ENCODE measurements at regions not wholly inside any gene's neighbourhood (a gene's known extent, or its start where the extent isn't known, plus 50 kb on each side); places are given as distances from the start of the nearest gene placed in this dataset.

GRCh38 chr1:219993554-219994433 is 52.5 kb downstream of the EPRS1 start:
- no peak overlapping the region for H2AFZ ChIP-seq (ENCODE audit: low read length)
- H3K27ac ChIP-seq (ENCODE audit: low read depth, low read length, poor library complexity, severe bottlenecking) = no peak overlapping the region
- H3K9me2 ChIP-seq (ENCODE audit: insufficient read depth, low read length) = no peaks in the 10 kb centered on the region
- intact Hi-C loops (cut with micrococcal nuclease; ENCODE audit: unreplicated experiment) = loop anchor here (5.0 kb wide), 2 partner anchors 94 to 114 kb away; partner anchors contain the start of gene BPNT1
- no peaks in the 10 kb centered on the region for H3K4me1 ChIP-seq (ENCODE audit: insufficient read depth, low read length, poor library complexity, severe bottlenecking)
- peaks cover 91% of the 10 kb centered on the region for H3K36me3 ChIP-seq (ENCODE audit: insufficient read depth, low read length)
- H3K9me3 ChIP-seq (ENCODE audit: low read length) = no peaks in the 10 kb centered on the region
- no TSS peak for BruUV-seq (replicated peaks)
- no peaks in the 10 kb centered on the region for H4K20me1 ChIP-seq (ENCODE audit: insufficient read depth, low read length)
- CTCF ChIA-PET (ENCODE audit: unreplicated experiment) = no interaction called here
- TF ChIP-seq CTCF (conservative IDR thresholded peaks at IDR 0.05; ENCODE audit: low read length) (no peak), EZH2phosphoT487 (IDR thresholded peaks at IDR 0.05; ENCODE audit: borderline replicate concordance, low read depth, low read length) (no peak)
- POLR2A ChIA-PET = interaction anchor here (0.7 kb wide), 2 partner anchors 14 to 78 kb away, joined by 3 read pairs; no protein-coding TSS in a partner anchor
- no peaks in the 10 kb centered on the region for H3K79me2 ChIP-seq (ENCODE audit: insufficient read depth, low read depth, low read length)
- no peak for DNase-seq (ENCODE audit: low spot score)
- no peak overlapping the region for H3K4me2 ChIP-seq (ENCODE audit: low read length)
- H3K4me3 ChIP-seq (ENCODE audit: low read depth, low read length, poor library complexity, severe bottlenecking) = no peak overlapping the region

DNA sequence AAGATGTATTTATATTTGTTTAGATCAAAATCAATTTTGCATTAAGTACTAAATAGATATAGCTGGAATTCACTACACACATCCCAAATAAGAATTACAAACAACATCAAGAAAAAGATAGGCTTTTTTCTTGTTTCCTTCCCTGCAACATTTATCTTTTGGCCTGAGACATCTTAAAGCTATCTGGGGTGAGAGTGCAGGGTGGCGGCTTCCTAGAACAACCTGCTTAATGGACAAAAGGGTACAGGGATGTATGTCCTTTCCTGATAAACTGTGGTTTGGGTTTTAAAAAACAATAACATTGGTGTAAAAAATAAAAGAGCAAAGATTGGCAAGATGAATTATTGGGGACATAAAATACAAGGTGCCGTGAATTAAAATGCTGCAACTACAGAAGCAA is 54.4 kb downstream of the EPRS1 start:
- Histone ChIP-seq H2AFZ (ENCODE audit: low read length) (no peak overlapping the region), H3K36me3 (ENCODE audit: insufficient read depth, low read length) (peaks cover 91% of the 10 kb centered on the region), H4K20me1 (ENCODE audit: insufficient read depth, low read length) (no peaks in the 10 kb centered on the region), H3K9me3 (ENCODE audit: low read length) (no peaks in the 10 kb centered on the region), H3K4me3 (ENCODE audit: low read depth, low read length, poor library complexity, severe bottlenecking) (no peak overlapping the region), H3K4me1 (ENCODE audit: insufficient read depth, low read length, poor library complexity, severe bottlenecking) (no peaks in the 10 kb centered on the region), H3K79me2 (ENCODE audit: insufficient read depth, low read depth, low read length) (no peaks in the 10 kb centered on the region), H3K9me2 (ENCODE audit: insufficient read depth, low read length) (no peaks in the 10 kb centered on the region), H3K4me2 (ENCODE audit: low read length) (no peak overlapping the region), H3K27ac (ENCODE audit: low read depth, low read length, poor library complexity, severe bottlenecking) (no peak overlapping the region)
- TF ChIP-seq CTCF (conservative IDR thresholded peaks at IDR 0.05; ENCODE audit: low read length) (no peak), EZH2phosphoT487 (IDR thresholded peaks at IDR 0.05; ENCODE audit: borderline replicate concordance, low read depth, low read length) (no peak)
- no TSS peak for BruUV-seq (replicated peaks)
- CTCF ChIA-PET (ENCODE audit: unreplicated experiment) = no interaction called here
- POLR2A ChIA-PET = no interaction called here
- intact Hi-C loops (cut with micrococcal nuclease; ENCODE audit: unreplicated experiment) = loop anchor here (5.0 kb wide), 2 partner anchors 95 to 115 kb away; partner anchors contain the start of gene BPNT1
- no peak for DNase-seq (ENCODE audit: low spot score)

DNA sequence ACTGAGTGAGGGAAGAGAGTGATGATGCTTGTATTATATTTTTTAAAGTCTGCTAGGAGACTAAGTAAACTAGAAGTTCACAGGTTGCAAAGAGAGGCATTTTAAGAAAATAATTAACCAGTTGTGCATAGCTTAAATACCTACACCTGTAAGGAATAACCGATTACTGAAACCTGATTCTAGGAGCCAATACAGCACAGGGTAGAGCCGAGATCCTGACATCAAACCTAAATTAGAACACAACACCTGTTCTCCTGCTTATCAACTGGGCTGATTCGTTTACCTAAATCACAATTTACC is 54.8 kb downstream of the EPRS1 start:
- Histone ChIP-seq H3K4me1 (ENCODE audit: insufficient read depth, low read length, poor library complexity, severe bottlenecking) (no peaks in the 10 kb centered on the region), H3K4me2 (ENCODE audit: low read length) (no peak overlapping the region), H3K9me3 (ENCODE audit: low read length) (no peaks in the 10 kb centered on the region), H3K27ac (ENCODE audit: low read depth, low read length, poor library complexity, severe bottlenecking) (no peak overlapping the region), H3K36me3 (ENCODE audit: insufficient read depth, low read length) (peaks cover 91% of the 10 kb centered on the region), H3K9me2 (ENCODE audit: insufficient read depth, low read length) (no peaks in the 10 kb centered on the region), H3K79me2 (ENCODE audit: insufficient read depth, low read depth, low read length) (no peaks in the 10 kb centered on the region), H2AFZ (ENCODE audit: low read length) (no peak overlapping the region), H3K4me3 (ENCODE audit: low read depth, low read length, poor library complexity, severe bottlenecking) (no peak overlapping the region), H4K20me1 (ENCODE audit: insufficient read depth, low read length) (no peaks in the 10 kb centered on the region)
- no TSS peak for BruUV-seq (replicated peaks)
- intact Hi-C loops (cut with micrococcal nuclease; ENCODE audit: unreplicated experiment) = loop anchor here (5.0 kb wide), 2 partner anchors 96 to 116 kb away; partner anchors contain the start of gene BPNT1
- ChIA-PET CTCF (ENCODE audit: unreplicated experiment) (no interaction called here), POLR2A (no interaction called here)
- DNase-seq (ENCODE audit: low spot score) = no peak
- TF ChIP-seq EZH2phosphoT487 (IDR thresholded peaks at IDR 0.05; ENCODE audit: borderline replicate concordance, low read depth, low read length) (no peak), CTCF (conservative IDR thresholded peaks at IDR 0.05; ENCODE audit: low read length) (no peak)

Measured in OCI-LY7 (cell line).